NOMO-1 treated with dmso at 0.1 percent for 144 hours (cell line): ENCODE measurements at regions not wholly inside any gene's neighbourhood (a gene's known extent, or its start where the extent isn't known, plus 50 kb on each side); places are given as distances from the start of the nearest gene placed in this dataset.

ENCODE experiments used
- DNase-seq: peaks from one replicate; lab custom pipeline; 2025; ENCODE audit not compliant: unreplicated experiment; lab: John Stamatoyannopoulos, UW

GRCh38 chr6:113476937-113477839, 380.0 kb upstream of the MARCKS start:
- no peak for DNase-seq

GRCh38 chr6:113480616-113481015, 376.5 kb upstream of the MARCKS start:
- DNase-seq: no peak

- DNase-seq: peak; percentile 66
Measured at GRCh38 chr6:113481458-113481857, 375.7 kb upstream of the MARCKS start.

GRCh38 chr6:113481910-113482309, 375.2 kb upstream of the MARCKS start:
- DNase-seq: no peak

- no peak for DNase-seq
Measured at GRCh38 chr6:113482771-113483170, 374.4 kb upstream of the MARCKS start.

- peak; percentile 35 for DNase-seq
Measured at GRCh38 chr6:113486199-113486598, 370.9 kb upstream of the MARCKS start.

GRCh38 chr6:113487489-113488058, 369.6 kb upstream of the MARCKS start:
- DNase-seq: no peak

- no peak for DNase-seq
Measured at GRCh38 chr6:113488061-113488460, 369.1 kb upstream of the MARCKS start.

GRCh38 chr6:113488812-113489685, 368.1 kb upstream of the MARCKS start:
- no peak for DNase-seq

- DNase-seq: no peak
Measured at GRCh38 chr6:113489952-113490746, 367.0 kb upstream of the MARCKS start.

GRCh38 chr6:113491376-113491775, 365.8 kb upstream of the MARCKS start:
- no peak for DNase-seq

- no peak for DNase-seq
Measured at GRCh38 chr6:113493991-113494390, 363.2 kb upstream of the MARCKS start.

GRCh38 chr6:113495521-113495920, 361.6 kb upstream of the MARCKS start:
- no peak for DNase-seq

- DNase-seq: no peak
Measured at GRCh38 chr6:113496166-113496565, 361.0 kb upstream of the MARCKS start.

- DNase-seq: no peak
Measured at GRCh38 chr6:113500221-113500620, 356.9 kb upstream of the MARCKS start.

- no peak for DNase-seq
Measured at GRCh38 chr6:113505084-113505699, 352.0 kb upstream of the MARCKS start.

GRCh38 chr6:113508249-113508648, 348.9 kb upstream of the MARCKS start:
- DNase-seq: no peak

- DNase-seq: no peak
Measured at GRCh38 chr6:113511100-113511499, 346.0 kb upstream of the MARCKS start.

GRCh38 chr6:113512576-113512975, 344.6 kb upstream of the MARCKS start:
- DNase-seq: no peak

GRCh38 chr6:113513086-113513485, 344.1 kb upstream of the MARCKS start:
- no peak for DNase-seq
